ENCODE measurements at regions not wholly inside any gene's neighbourhood (a gene's known extent, or its start where the extent isn't known, plus 50 kb on each side); places are given as distances from the start of the nearest gene placed in this dataset.

DNA sequence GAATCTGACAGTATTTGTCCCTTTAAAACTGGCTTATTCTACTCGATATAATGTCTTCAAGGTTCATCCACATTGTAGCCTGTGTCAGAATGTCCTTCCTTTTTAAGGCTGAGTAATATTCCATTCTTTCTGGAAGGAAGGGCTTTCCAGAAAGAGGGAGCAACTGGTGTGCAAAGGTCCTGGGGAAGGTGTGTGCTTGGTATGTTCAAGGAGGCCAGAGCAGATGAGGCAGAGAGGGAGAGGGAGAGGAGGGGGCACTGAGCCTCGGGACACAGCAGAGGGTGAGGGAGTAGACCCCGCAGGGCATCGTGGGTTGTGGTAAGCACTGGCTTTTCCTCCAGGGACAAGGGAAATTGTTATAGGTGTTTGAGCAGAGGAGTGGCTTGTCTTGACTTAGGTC is 90.9 kb upstream of the NCOR2 start:
- no peak overlapping the region for H3K27ac ChIP-seq (ENCODE audit: low read length)
- no peak for DNase-seq
- no peaks in the 10 kb centered on the region for H3K9me3 Mint-ChIP-seq
- no peak for ATAC-seq
- no peak overlapping the region for H3K27ac Mint-ChIP-seq
- intact Hi-C loops (cut with micrococcal nuclease) = no loop called here
- H3K36me3 Mint-ChIP-seq = no peaks in the 10 kb centered on the region
- peaks cover 12 to 14% of the 10 kb centered on the region in 2 donors for H3K27me3 Mint-ChIP-seq (ENCODE audit: low read depth in 2 of 2)
- H3K4me1 ChIP-seq (ENCODE audit: control insufficient read depth, insufficient read depth, low read length) = peaks cover 8% of the 10 kb centered on the region
- TF ChIP-seq, protein P1, sequence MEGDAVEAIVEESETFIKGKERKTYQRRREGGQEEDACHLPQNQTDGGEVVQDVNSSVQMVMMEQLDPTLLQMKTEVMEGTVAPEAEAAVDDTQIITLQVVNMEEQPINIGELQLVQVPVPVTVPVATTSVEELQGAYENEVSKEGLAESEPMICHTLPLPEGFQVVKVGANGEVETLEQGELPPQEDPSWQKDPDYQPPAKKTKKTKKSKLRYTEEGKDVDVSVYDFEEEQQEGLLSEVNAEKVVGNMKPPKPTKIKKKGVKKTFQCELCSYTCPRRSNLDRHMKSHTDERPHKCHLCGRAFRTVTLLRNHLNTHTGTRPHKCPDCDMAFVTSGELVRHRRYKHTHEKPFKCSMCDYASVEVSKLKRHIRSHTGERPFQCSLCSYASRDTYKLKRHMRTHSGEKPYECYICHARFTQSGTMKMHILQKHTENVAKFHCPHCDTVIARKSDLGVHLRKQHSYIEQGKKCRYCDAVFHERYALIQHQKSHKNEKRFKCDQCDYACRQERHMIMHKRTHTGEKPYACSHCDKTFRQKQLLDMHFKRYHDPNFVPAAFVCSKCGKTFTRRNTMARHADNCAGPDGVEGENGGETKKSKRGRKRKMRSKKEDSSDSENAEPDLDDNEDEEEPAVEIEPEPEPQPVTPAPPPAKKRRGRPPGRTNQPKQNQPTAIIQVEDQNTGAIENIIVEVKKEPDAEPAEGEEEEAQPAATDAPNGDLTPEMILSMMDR (IDR thresholded peaks at IDR 0.05) = no peak
- H3K36me3 ChIP-seq (ENCODE audit: control insufficient read depth, insufficient read depth, low read length) = no peaks in the 10 kb centered on the region
- H3K9me3 ChIP-seq (ENCODE audit: control insufficient read depth, insufficient read depth, low read length) = no peaks in the 10 kb centered on the region
- no peaks in the 10 kb centered on the region for H3K27me3 ChIP-seq (ENCODE audit: control insufficient read depth, insufficient read depth, low read length)
- H3K4me1 Mint-ChIP-seq = no peaks in the 10 kb centered on the region
- H3K4me3 Mint-ChIP-seq = no peak overlapping the region
- H3K4me3 ChIP-seq (ENCODE audit: low read length) = no peak overlapping the region
- 86% methylated on average over 4 of the region's 4 CpGs for WGBS (ENCODE audit: insufficient coverage)

DNA sequence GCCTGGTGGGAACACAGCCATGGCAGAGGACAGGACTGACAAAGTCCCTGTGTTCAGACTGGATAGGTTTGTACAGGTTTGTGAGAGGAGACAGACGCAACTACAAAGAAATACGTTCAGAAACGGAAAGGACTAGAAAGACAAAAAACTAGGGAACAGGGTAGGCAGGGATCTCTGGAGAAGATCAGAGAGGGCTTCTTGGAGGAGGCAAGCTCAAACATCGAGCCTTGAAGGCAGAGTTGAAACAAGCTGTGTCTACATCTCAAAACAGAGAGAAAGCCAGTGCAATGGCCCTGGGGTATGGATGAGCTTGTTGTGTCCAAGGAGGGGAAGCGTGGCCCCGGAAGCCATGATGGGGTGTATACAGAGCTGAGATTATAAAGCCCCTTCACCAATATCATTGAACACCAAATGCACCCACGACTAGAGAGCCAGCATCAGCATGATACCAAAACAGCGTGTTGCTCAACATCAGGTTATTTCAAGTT is 89.6 kb upstream of the NCOR2 start:
- 59% methylated on average over 5 of the region's 8 CpGs for WGBS (ENCODE audit: insufficient coverage)
- Mint-ChIP-seq H3K27ac (no peak overlapping the region), H3K9me3 (no peaks in the 10 kb centered on the region), H3K36me3 (no peaks in the 10 kb centered on the region), H3K27me3 (ENCODE audit: low read depth in 2 of 2) (peaks cover 14 to 15% of the 10 kb centered on the region in 2 donors), H3K4me1 (no peaks in the 10 kb centered on the region), H3K4me3 (no peak overlapping the region)
- H3K4me1 ChIP-seq (ENCODE audit: control insufficient read depth, insufficient read depth, low read length) = peaks cover 8% of the 10 kb centered on the region
- ATAC-seq (no peak), DNase-seq (no peak)
- H3K27me3 ChIP-seq (ENCODE audit: control insufficient read depth, insufficient read depth, low read length) = no peaks in the 10 kb centered on the region
- H3K36me3 ChIP-seq (ENCODE audit: control insufficient read depth, insufficient read depth, low read length) = no peaks in the 10 kb centered on the region
- no peaks in the 10 kb centered on the region for H3K9me3 ChIP-seq (ENCODE audit: control insufficient read depth, insufficient read depth, low read length)
- TF ChIP-seq, protein P1 (IDR thresholded peaks at IDR 0.05) = no peak
- no peak overlapping the region for H3K4me3 ChIP-seq (ENCODE audit: low read length)
- intact Hi-C loops (cut with micrococcal nuclease) = no loop called here
- H3K27ac ChIP-seq (ENCODE audit: low read length) = no peak overlapping the region

DNA sequence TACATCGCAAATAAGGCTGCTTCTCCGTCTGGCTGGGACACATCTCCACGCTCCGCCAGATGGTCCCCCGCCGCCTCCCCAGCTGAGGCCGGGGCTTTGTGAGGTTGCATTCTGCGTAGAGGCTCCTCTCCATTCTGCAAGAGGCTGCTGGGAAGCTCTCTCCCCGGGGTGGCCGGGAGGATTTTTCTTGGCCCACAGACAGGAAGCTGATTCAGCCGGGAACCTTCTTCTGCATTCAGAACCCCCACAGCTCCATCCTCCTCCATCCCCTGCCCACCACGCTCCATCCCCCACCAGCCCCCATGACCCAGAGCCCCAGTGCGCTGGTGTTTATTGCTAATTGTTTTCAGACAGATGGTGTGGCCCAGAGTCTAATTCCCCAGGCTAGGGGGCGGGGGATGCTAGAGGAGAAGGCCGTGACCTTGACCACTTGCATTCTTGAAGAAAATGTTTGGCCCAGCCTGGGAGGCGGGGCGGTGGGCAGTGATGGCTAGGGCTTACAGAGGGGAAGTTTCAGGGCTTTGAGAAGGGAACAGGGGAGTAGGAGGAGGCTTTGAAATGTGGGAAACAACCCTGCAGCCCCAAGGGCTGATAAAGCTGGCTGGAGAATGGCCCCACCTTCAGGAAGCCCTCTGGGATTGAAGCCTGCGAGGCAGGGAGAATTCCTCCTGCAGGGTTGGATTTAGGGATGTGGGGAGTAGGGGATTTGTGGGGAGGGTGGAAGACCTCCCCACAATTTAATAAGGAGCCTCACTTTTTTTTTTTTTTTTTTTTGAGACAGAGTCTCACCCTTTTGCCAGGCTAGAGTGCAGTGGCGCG is 88.5 kb upstream of the NCOR2 start:
- H3K36me3 ChIP-seq (ENCODE audit: control insufficient read depth, insufficient read depth, low read length) = no peaks in the 10 kb centered on the region
- no peak overlapping the region for H3K27ac ChIP-seq (ENCODE audit: low read length)
- no peaks in the 10 kb centered on the region for H3K9me3 ChIP-seq (ENCODE audit: control insufficient read depth, insufficient read depth, low read length)
- intact Hi-C loops (cut with micrococcal nuclease) = no loop called here
- TF ChIP-seq, protein P1 (IDR thresholded peaks at IDR 0.05) = no peak
- ATAC-seq (no peak), DNase-seq (no peak)
- H3K27ac Mint-ChIP-seq = no peak overlapping the region
- no peak overlapping the region for H3K4me3 Mint-ChIP-seq
- H3K9me3 Mint-ChIP-seq = no peaks in the 10 kb centered on the region
- no peak overlapping the region for H3K4me3 ChIP-seq (ENCODE audit: low read length)
- peaks cover 8% of the 10 kb centered on the region for H3K4me1 ChIP-seq (ENCODE audit: control insufficient read depth, insufficient read depth, low read length)
- 64% methylated on average over 18 of the region's 20 CpGs for WGBS (ENCODE audit: insufficient coverage)
- H3K27me3 ChIP-seq (ENCODE audit: control insufficient read depth, insufficient read depth, low read length) = no peaks in the 10 kb centered on the region
- H3K27me3 Mint-ChIP-seq (ENCODE audit: low read depth in 2 of 2) = peaks cover 14 to 18% of the 10 kb centered on the region in 2 donors
- no peaks in the 10 kb centered on the region for H3K4me1 Mint-ChIP-seq
- H3K36me3 Mint-ChIP-seq = no peaks in the 10 kb centered on the region
